ENCODE measurements at regions not wholly inside any gene's neighbourhood (a gene's known extent, or its start where the extent isn't known, plus 50 kb on each side); places are given as distances from the start of the nearest gene placed in this dataset.
"Not testable (repeated sequence)": the region's sequence is repeated elsewhere in the genome, so short reads cannot be mapped to it uniquely, and the experiment has no call there.

DNA sequence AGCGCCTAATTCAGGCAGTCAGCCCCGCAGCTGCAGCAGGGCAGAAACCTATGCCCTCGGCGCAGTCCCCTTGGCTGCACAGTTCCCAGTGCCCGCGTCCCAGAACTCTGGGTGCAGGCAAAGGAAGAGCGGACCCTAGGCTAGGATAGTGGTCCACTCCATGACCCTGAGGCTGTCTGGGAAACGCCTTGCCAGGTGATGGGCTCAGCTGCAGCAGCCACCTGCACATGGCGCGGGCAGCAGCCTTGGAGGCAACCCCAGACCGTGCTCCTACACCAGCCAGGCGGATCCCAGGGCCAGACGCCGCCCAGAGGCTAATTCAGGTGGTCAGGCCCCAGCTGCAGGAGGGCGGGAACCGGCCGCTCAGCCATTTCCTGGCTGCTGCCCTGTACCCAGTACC is 83.0 kb downstream of the POTEC start:
- DNase-seq = not testable (repeated sequence)

DNA sequence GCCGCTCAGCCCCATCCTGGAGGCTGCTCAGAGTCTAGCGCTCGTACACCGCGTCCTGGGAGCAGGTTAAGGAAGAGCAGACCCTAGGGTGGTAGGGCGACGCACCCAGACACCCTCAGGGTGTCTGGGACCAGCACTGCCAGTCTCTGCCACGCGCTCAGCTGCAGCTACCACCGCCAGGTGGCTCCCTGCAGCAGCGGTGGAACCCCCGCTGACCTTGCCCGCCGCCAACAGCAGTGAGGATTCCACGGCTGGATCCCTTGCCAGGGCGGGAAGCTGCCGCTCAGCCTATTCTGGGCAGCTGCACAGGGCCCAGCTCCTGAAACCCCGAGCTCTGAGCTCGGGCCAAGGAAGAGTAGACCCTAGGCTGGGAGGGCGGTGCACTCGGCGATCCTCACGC is 83.6 kb downstream of the POTEC start:
- DNase-seq = not testable (repeated sequence)

DNA sequence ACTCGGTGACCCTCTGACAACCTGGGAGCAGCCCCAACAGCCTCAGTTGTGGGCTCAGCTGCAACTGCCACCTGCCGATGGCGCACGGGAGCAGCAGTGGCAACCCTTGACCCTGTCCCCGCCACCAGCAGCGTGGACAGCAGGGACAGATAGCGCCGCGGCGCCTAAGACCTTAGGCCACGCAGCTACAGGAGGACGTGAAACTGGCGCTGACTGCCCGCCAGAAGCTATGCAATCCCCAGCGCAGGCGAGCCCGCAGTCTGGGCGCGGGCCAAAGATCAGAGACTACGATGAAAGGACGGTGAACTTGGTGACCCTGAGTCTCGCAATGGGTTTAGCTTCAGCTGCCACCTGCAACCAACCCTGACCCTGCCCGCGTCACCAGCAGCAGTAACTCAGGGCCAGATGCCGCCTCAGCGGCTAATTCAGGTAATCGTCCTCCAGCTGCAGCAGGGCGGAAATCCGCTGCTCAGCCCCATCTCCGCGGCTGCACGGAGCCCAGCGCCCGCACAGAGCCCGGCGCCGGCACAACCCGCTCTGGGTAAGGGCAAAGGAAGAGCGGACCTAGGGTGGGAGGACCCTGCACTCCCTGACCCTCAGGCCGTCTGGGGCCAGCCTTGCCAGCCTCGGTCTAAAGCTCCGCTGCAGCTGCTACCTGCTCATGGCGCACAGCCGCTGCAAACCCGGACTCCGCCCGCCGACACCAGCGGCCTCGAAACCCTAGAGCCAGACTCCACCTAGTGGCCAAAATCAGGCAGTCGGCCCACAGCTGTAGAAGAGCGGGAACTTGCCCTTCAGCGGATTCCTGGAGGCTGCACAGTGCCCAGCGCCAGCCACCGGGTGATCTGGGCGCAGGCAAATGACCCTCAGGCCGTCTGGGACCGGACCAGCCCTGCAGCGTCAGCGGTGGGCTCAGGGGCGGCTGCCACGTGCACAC is 85.1 kb downstream of the POTEC start:
- not testable (repeated sequence) for DNase-seq

DNA sequence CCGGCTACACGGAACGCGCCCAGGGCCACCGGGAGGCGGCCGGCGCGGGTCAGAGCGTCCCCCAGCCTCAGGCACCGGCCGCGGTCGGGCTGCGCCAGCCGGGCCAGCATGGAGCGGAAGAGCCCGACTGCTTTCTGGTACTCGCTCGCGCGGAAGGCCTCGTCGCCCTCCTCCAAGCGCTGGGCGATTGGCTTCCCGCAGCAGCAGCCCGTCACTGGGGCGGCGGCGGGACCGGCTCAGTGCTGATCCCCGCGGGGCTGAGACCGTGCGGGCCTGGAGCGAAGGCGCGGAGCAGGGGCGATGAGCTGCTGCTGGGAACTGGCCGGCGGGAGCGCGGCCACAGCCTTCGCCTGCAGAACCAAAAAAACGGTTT is 92.8 kb downstream of the POTEC start:
- DNase-seq = not testable (repeated sequence)

DNA sequence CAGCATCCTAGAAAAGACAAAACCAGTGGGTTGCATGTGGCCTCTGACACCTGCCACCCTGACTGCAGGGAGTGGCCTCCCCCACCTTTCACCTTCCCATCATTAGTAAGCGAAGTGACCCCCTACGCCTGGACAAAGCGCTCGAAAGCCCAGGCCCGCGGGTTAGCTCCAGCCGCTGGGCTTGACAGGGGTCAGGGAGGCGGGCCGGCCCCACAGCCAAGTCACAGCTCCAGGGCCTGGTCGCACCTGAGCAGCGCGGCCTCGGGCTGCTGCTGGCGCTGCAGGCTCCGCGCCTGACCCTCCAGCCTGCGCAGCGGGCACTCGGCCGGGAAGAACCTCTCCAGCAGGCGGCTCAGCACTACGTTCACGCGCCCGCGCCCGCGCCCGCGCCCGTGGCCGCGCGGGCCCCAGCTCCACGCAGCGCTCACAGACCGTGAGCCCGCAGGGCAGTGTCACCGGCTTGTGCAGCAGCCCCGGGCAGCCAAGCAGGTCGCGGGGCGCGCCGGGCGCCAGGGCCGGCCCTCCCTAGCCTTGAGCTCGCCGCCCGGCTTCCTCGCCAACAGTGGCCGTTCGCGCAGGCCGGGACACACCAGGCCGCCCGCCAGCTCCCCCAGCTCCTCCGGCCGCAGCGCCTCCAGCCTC is 93.3 kb downstream of the POTEC start:
- DNase-seq = not testable (repeated sequence)

DNA sequence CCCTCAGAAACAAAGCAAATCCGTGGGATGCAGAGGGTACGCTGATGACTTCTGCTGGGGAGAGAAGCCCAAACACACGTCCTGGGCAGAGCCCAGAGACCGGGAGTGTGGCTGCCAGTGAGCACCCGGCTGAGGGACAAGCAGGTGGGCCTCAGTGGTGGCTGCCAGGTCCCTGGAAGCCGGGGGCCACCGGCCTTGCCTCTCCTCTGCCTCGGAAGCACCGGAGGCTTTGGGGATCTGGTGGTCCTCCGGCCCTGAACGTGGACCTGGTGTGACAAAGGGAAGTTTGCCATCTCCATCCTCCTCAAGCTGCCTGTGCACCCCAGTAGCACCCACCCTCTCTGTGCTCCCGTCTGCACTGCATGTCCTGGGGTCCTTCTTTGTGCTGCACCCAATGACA is 94.3 kb downstream of the POTEC start:
- not testable (repeated sequence) for DNase-seq

DNA sequence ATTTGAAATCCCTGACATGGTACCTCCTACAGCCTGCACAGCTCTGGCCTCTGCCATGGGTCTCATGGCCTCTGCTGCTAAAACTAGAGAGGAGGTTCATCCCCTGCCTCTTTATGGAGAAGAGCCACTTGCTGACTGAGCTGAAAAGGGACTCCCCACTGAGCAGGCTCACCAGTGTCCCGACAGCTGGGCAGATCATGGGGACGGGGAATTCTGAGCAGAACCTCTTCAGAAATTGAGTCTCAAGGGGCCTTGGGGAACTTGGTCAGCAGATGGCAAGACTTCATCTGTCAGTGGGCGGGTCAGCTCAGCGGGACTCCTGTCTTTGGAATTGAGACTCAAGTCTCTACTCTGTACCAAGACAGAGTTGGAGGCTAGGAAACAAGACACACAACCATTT is 95.7 kb downstream of the POTEC start:
- DNase-seq = not testable (repeated sequence)

DNA sequence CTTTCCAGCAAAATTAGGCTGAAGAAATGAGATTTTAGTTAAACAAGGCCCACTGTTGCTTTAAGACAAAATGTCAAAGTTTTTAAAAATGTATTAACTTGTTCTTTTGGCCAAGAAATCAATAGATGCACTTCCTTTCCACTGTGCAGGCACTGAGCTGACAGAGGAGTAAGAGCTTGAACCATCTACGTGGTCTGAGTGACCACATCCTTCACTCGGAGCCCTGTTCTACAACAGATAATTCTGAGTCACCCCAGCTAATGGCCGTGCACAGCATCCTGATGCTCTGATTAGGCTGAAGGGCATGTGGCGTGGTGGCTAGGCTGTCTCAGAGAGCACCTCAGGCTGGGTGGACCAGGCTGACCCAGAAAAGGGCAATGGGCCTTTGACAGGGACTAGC is 107.9 kb downstream of the POTEC start:
- DNase-seq = not testable (repeated sequence)

DNA sequence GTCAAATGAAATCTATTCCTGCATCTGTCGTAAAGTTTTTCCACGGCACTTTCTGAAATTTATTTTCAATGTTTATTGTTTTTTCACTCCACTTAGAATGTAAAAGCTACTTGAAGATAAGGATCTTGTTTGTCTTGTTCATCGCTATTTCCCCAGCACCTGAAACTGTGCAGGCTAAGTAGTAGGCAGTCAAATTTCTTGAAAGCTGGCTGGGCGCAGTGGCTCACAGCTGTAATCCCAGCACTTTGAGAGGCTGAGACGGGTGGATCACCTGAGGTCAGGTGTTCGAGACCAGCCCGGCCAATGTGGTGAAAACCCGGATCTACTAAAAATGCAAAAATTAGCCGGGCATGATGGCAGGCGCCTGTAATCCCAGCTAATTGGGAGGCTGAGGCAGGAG is 111.0 kb downstream of the POTEC start:
- DNase-seq = not testable (repeated sequence)

DNA sequence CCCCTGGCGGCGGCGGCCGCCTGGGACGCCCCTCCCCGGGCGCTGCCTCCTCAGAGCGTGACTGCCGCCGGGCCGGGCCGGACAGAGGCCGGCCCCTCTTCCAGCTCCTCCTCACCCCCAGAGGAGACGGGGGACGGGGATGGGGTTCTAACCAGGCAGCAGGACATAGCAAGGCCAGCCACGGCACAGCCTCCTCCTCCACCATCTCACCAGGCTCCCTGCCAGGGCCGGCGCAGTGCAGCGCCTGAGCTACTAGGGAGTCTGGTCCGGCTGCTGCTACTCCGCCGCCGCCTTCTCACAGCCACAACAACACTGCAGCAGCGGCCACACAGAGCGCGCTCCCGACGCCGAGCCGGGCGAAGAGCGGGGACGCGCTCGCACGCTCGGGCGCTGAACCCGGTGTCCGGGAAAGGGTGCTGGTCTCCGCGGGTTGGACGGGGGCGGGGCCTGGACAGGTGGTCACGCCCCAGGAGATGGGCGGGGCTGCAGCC is 112.3 kb downstream of the POTEC start:
- peak; percentile 55 for DNase-seq

DNA sequence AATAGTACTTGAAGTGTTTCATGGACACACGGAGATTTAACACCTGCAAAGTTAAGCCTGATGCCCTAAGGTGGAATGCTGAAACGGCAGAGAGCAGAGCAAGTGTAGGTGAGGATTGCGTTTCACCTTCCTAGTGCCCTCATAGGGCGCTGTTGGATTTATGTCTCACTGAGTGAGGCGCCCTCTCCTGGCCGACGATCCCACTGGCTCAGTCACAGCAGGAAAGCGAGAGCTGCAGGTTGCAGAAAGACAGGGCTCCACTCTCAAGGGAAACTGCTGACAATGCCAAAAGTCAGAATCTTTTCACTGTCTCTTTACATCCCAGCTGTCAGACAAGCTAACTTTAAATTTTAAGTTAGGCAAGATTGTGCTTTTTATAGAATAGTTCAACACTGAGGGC is 127.6 kb downstream of the POTEC start:
- not testable (repeated sequence) for DNase-seq

DNA sequence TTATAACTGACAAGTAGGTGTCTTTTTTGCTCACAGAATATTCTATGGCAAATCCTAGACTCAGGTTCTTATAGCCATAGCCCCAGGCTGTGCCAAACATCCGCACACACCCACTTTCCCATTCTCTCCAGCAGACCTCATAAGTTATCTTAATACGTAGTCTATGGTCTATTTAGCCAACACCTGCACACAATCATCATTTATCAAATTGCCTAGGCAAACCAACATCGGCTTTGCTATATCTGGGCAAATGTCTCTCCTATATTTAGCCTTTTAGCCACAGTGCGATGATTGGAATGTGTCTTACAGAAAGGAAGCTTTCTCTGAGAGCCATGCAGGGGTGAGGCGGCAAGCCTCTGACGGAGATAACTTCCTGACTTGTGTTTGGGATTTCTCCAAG is 128.0 kb downstream of the POTEC start:
- DNase-seq = not testable (repeated sequence)

DNA sequence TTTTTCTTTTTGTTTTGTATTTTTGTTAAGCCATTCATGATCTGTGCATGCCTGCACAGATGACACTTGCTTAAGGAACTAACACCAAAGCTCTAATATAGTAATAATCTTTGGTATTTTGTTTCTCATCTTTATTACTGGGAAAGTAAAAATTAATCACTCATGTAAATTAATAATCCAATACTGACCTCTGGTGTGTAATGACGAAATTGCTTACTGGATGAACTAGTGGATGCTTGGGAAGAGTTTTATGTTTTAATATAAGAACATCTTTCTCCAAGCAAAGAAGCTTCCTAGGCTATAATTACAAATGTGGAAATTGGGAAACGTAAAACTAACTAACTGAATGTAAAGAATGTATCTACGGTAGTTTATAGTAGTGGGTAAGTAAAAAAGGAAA is 147.9 kb downstream of the POTEC start:
- DNase-seq = not testable (repeated sequence)

DNA sequence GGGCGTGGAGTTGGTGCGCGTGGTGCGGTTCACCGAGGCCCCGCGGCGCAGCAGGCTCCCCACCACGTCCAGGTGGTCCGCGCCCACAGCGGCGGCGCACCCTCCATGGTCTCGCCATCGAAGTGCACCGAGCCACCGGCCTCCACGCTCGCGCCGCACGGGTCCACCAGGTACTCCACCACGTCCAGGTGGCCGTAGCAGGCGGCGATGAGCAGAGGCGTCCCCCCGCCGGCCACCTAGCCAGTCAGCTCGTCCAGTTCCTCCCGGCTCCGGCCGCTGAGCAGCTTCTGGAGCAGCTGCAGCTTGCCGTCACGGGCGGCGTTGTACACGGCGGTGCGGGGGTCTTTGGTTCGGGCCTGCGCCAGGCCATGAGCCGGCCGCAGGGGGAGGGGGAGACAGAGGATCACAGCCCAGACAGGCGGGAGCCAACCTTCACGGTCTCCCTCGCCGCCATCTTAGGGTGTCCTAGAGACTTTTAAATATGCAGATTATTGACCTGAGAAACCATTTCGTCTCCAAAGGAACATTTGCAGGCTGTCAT is 149.8 kb downstream of the POTEC start:
- not testable (repeated sequence) for DNase-seq

DNA sequence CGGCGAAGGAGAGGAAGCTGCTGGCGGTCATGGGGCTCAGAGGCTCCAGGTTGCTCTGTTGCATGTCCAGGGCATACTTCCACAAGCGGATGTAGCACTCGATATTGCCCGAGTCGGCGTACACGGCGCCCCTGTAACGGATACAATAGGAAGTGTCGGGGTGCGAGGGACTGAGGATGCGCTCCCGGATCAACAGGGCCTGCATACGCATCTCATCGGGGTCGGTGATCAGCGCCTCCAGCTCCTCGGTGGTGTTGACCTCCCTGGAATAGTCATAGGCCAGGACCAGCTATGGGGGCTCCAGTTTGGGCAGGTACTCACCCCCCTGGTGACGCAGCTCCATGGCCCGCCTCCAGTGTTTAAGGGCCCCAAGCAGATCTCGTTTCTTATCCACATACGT is 150.8 kb downstream of the POTEC start:
- not testable (repeated sequence) for DNase-seq

DNA sequence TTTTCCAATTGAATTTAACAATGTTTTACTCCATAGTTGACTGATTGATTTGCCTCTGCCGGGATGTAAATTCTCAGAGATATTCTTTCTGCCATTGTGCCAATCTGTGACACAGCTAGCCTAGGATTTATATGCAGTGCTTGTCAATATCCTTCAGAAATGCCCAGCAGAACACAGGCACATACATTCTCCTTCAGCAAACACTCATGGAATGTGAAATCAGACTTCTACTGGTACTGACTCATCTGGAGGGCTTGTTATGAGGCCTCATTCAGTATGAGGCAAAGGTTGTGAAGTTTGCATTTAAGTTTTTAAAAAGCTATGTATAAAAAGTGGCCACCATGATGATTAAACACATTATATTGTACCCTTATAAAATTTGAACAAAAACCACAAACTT is 158.4 kb downstream of the POTEC start:
- not testable (repeated sequence) for DNase-seq

DNA sequence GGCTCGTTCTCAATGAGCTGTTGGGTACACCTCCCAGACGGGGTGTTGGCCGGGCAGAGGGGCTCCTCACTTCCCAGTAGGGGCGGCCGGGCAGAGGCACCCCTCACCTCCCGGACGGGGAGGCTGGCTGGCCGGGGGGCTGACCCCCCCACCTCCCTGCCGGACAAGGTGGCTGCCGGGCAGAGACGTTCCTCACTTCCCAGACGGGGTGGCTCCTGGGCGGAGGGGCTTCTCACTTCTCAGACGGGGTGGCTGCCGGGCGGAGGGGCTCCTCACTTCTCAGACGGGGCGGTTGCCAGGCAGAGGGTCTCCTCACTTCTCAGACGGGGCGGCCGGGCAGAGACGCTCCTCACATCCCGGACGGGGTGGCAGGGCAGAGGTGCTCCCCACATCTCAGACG is 160.7 kb downstream of the POTEC start:
- DNase-seq = not testable (repeated sequence)

DNA sequence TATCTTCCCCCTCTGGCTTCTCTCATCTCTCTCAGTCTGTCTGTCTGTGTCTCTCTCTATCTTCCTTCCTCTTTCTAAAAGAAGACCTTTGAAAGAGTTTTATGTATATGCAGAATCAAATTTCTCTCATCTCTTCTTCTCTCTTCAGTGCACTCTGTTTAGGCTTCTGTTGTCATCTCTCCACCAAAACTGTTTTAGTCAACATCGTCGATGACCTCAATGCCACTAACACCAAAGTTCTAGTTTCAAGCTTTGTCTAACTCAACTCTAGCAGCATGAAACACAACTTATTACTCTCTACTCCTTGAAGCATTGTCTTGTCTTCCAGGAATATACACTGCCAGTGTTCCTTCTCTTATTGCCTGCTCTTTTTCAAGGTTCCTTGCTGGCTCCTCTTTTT is 163.9 kb downstream of the POTEC start:
- not testable (repeated sequence) for DNase-seq

DNA sequence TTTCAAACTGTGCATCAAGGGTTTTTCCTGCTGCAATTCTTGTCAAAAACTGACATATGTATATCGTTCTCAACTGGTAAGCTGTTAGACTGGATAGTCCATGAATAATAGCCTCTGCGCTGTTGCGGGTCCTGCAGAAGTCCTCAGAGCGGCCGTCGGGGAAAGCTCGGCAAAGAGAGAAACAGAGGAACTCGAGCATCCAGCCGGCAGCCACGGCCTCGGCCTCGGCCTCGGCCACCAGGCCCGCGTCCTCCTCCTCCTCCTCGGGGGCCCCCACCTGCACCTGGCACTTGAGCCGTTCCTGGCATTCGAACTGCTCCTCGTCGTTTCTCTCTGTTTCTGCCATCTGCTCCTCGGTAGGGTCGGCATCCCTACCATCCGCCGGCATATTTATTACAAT is 165.0 kb downstream of the POTEC start:
- DNase-seq = not testable (repeated sequence)

DNA sequence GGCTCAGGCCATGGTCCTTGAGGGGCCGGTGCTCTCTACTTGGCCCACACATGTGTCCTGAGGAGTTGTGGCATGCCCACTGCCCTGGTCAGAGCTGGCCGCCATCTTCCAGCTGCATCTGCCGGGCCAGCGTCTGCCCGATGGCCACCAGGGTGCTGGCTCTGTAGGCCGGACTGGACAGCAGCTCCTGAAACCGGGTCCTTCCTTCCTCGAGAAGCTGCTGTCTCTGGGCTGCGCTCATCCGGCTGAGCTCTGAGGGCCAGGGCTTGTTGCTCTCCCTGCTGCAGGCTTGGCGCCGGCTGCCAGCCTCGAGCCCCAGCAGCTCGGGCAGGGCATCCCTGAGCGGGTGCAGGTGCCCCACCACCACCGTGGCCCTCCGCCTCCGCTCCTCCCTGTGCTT is 182.1 kb downstream of the POTEC start:
- not testable (repeated sequence) for DNase-seq

DNA sequence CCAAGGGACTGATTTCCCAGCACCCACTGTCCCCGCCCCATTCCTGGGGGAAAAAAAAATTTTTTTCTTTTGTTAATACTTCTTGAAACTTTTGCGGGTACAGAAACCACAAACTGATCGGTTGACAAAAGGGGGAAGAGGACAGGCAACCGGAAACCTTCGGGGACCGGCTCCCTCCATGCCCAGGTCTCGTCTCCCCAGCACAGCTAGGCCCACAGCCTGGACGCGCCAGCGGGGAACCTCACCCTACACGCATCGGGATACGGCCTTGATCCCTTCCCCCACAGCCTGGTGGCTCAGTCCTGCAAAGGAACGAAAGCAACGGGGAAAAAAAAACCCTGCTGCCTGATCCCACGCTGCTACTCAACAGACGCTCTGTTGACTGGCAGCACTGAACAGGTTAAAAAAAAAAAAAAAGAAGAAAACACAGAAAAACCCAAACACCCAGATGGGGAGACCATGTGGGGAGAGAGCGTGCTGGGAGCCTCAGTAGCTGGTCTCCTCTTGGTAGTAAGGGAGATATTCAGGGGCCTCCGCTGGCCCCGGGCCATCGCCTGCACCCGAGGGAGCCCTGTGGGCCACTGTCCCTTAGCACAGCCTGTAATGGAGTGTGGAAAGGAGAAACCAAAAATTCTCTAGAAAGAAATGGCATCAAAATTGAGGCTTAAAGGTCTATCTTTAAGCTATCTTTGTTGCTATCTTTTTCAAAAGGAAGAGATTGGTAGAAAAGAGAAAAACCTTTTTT is 185.7 kb downstream of the POTEC start:
- DNase-seq = not testable (repeated sequence)

DNA sequence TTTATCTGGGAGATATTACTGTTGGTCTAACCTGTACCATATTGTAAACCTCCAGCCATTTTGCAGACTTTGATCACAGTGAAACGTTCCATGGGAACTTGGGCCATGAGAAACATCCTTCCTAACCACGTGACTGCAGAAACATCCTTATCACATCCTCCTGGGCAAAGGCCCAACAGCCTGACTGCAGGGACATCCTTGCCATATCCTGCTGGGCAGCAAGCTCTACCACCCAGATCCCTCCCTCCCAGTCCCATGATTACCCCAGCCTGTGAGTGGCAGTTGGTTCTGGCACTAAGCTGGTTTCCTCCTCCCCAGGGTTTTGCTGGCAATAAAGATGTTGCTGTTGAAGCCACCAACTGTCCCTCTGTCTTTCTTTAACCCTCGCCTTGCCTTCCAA is 201.2 kb downstream of the POTEC start:
- DNase-seq = not testable (repeated sequence)

DNA sequence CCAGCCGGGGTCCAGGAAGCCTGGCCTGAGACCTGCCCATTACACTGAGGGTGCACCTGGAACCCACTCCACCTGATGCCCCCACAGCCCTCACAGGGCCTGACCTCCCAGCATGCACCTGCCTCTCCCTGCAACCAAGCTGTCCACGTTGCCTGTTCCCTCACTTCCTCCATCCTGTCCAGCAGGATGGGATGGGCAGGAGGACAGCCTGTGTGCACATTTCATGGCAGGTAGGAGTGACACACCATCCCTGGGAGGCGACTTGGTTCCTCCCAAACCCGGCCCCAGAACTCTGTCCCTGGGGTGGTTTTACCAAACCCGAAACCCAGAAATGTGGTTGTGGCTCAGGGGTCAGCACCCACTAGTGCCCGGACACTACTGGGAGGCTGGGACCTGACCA is 203.8 kb upstream of the ZNF519 start:
- not testable (repeated sequence) for DNase-seq
